IPS DF 6.9 (cell line): ENCODE measurements at regions not wholly inside any gene's neighbourhood (a gene's known extent, or its start where the extent isn't known, plus 50 kb on each side); places are given as distances from the start of the nearest gene placed in this dataset.
"Not testable (repeated sequence)": the region's sequence is repeated elsewhere in the genome, so short reads cannot be mapped to it uniquely, and the experiment has no call there.

ENCODE experiments used
- DNase-seq: peaks from one replicate; pipeline ENCODE4 v3.0.0-alpha.2; 2013; ENCODE audit warnings: low read depth, low spot score
- H3K27ac ChIP-seq: one replicate; pipeline ENCODE4 v1.5.1; 2013; ENCODE audit warnings: low read length, control low read depth
- H3K27me3 ChIP-seq: 2 replicates; pipeline ENCODE4 v1.6.1; 2013; ENCODE audit warnings: mild to moderate bottlenecking, low read length; ENCODE audit not compliant: control insufficient read depth, insufficient read depth
- H3K36me3 ChIP-seq: 2 replicates; pipeline ENCODE4 v1.6.1; 2013; ENCODE audit warnings: low read length; ENCODE audit not compliant: control insufficient read depth, insufficient read depth
- H3K4me1 ChIP-seq: 2 replicates; pipeline ENCODE4 v1.6.1; 2013; ENCODE audit warnings: low read length; ENCODE audit not compliant: control insufficient read depth, insufficient read depth
- H3K4me3 ChIP-seq: 2 replicates; pipeline ENCODE4 v1.5.1; 2013; ENCODE audit warnings: mild to moderate bottlenecking, low read length
- H3K9me3 ChIP-seq: 2 replicates; pipeline ENCODE4 v1.6.1; 2013; ENCODE audit warnings: low read length, inconsistent platforms; ENCODE audit not compliant: control insufficient read depth, insufficient read depth
- WGBS: extraction: QIAGEN DNeasy Blood & Tissue Kit; methylation state at CpG from one replicate; pipeline ENCODE4 v1.1.7; 2013; ENCODE audit warnings: mixed read lengths, missing lambda C conversion rate; ENCODE audit not compliant: insufficient read length, insufficient coverage; 5-methylcytosine and 5-hydroxymethylcytosine counted together

DNA sequence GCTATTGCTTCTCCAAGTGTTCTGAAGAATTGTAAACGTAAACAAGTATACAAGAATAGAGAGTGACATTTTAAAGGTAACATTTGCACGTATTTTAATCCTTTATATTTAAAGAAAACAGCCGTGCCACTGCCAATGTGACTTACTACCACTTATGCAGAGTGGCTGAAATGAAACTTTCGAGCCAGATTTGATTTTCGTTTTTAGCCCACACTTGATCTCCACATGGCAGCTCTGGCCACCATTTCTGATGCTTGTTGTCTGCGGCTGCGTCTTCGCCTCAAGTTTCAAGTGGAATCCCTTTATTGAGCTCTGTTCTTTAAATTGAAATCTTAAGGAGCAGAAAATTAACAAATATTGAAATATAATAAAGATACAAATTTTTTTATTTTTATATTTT lies 70.0 kb downstream of the ELAPOR2 start:
- no peak for DNase-seq
- Histone ChIP-seq H3K27ac (no peak overlapping the region), H3K27me3 (no peaks in the 10 kb centered on the region), H3K4me3 (no peak overlapping the region), H3K4me1 (no peaks in the 10 kb centered on the region), H3K36me3 (no peaks in the 10 kb centered on the region), H3K9me3 (no peaks in the 10 kb centered on the region)
- no CpG with 5 or more reads among the region's 8 CpGs for WGBS

DNA sequence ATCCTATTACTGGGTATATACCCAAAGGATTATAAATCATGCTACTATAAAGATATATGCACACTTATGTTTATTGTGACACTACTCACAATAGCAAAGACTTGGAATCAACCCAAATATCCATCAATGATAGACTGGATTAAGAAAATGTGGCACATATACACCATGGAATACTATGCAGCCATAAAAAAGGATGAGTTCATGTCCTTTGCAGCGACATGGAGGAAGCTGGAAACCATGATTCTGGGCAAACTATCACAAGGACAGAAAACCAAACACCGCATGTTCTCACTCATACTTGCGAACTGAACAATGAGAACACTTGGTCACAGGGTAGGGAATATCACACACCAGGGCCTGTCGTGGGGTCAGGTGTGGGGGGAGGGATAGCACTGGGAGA lies 71.6 kb downstream of the ELAPOR2 start:
- H3K36me3 ChIP-seq, H3K9me3 ChIP-seq, H3K4me1 ChIP-seq, H3K27me3 ChIP-seq, H3K27ac ChIP-seq, DNase-seq, H3K4me3 ChIP-seq: not testable (repeated sequence)
- WGBS, result no CpG with 5 or more reads among the region's 4 CpGs

DNA sequence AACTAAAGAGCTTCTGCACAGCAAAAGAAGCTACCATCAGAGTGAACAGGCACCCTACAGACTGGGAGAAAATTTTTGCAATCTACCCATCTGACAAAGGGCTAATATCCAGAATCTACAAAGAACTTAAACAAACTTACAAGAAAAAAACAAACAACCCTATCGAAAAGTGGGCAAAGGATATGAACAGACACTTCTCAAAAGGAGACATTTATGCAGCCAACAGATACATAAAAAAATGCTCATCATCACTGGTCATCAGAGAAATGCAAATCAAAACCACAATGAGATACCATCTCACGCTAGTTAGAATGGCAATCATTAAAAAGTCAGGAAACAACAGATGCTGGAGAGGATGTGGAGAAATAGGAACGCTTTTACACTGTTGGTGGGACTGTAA lies 72.1 kb downstream of the ELAPOR2 start:
- not testable (repeated sequence) for H3K27me3 ChIP-seq, DNase-seq, H3K4me1 ChIP-seq, H3K4me3 ChIP-seq, H3K9me3 ChIP-seq, H3K36me3 ChIP-seq, H3K27ac ChIP-seq
- WGBS, result no CpG with 5 or more reads among the region's 3 CpGs

DNA sequence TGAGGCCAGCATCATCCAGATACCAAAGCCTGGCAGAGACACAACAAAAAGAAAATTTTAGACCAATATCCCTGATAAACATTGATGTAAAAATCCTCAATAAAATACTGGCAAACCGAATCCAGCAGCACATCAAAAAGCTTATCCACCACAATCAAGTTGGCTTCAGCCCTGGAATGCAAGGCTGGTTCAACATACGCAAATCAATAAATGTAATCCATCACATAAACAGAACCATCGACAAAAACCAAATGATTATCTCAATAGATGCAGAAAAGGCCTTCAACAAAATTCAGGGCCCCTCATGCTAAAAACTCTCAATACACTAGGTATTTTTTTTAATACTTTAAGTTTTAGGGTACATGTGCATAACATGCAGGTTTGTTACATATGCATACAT lies 74.1 kb downstream of the ELAPOR2 start:
- WGBS, result no CpG with 5 or more reads among the region's 3 CpGs
- not testable (repeated sequence) for H3K27me3 ChIP-seq, H3K4me1 ChIP-seq, H3K9me3 ChIP-seq, DNase-seq, H3K36me3 ChIP-seq, H3K4me3 ChIP-seq, H3K27ac ChIP-seq

GRCh38 chr7:86983654-86984053 lies 75.8 kb downstream of the ELAPOR2 start:
- DNase-seq, H3K4me3 ChIP-seq, H3K27ac ChIP-seq, H3K27me3 ChIP-seq, H3K36me3 ChIP-seq, H3K9me3 ChIP-seq, H3K4me1 ChIP-seq: not testable (repeated sequence)
- no CpG with 5 or more reads among the region's 1 CpG for WGBS

- H3K4me3 ChIP-seq, H3K27ac ChIP-seq, H3K4me1 ChIP-seq, DNase-seq, H3K9me3 ChIP-seq, H3K27me3 ChIP-seq, H3K36me3 ChIP-seq: not testable (repeated sequence)
- WGBS, result no CpG with 5 or more reads among the region's 9 CpGs
Observed at GRCh38 chr7:86981937-86982336, 77.5 kb downstream of the ELAPOR2 start.

GRCh38 chr7:86981127-86981526 lies 78.3 kb downstream of the ELAPOR2 start:
- H3K27ac ChIP-seq, result no peak overlapping the region
- DNase-seq, result no peak
- H3K9me3 ChIP-seq, result no peaks in the 10 kb centered on the region
- H3K4me1 ChIP-seq, result no peaks in the 10 kb centered on the region
- no peak overlapping the region for H3K4me3 ChIP-seq
- no peaks in the 10 kb centered on the region for H3K36me3 ChIP-seq
- H3K27me3 ChIP-seq, result no peaks in the 10 kb centered on the region
- no CpG with 5 or more reads among the region's 2 CpGs for WGBS

DNA sequence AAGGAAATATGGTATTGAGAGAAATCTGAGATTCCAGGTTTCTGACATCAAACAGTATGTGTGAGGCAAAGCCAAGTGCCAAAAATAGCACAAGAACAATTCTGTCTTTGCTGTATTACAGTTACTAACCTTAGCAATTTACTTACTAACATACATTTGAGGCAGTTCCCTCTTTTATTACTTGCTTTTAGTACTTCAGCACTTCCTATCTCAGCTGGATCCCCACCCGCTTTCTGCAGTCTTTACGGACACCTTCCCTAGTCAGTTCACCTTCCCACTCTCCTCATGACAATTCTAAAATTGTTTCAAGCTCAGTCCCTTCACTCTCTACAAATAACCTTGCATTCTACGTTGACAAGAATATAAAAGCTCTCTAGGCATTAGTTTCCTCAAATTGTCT lies 79.2 kb downstream of the ELAPOR2 start:
- no CpG with 5 or more reads among the region's 3 CpGs for WGBS
- Histone ChIP-seq H3K4me3 (no peak overlapping the region), H3K27me3 (no peaks in the 10 kb centered on the region), H3K27ac (no peak overlapping the region), H3K36me3 (no peaks in the 10 kb centered on the region), H3K9me3 (no peaks in the 10 kb centered on the region), H3K4me1 (no peaks in the 10 kb centered on the region)
- DNase-seq, result no peak

- H3K27ac ChIP-seq, result no peak overlapping the region
- no CpG with 5 or more reads among the region's 3 CpGs for WGBS
- H3K36me3 ChIP-seq, result no peaks in the 10 kb centered on the region
- no peaks in the 10 kb centered on the region for H3K4me1 ChIP-seq
- no peak overlapping the region for H3K4me3 ChIP-seq
- no peaks in the 10 kb centered on the region for H3K27me3 ChIP-seq
- no peak for DNase-seq
- H3K9me3 ChIP-seq, result no peaks in the 10 kb centered on the region
Observed at GRCh38 chr7:86978808-86979506, 80.5 kb downstream of the ELAPOR2 start.

DNA sequence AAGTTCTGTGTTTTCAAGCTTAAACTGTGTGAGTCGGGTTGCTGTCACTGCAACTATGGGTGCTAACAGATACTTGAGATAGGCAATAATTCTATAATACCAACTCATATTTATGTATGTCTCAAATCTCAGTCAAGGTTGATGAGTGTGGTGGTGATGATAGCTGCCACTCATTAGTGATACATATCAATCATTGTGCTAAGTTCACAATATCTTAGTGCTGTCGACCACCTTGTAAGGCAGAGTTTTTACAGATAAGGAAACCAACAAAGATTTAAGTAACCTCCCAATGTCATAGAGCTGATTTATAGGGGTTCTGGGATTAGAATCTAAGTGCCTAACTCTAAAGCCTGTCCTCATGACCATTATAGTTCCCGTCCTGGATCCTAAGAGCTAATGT lies 82.5 kb downstream of the ELAPOR2 start:
- H3K9me3 ChIP-seq, result no peaks in the 10 kb centered on the region
- H3K27me3 ChIP-seq, result no peaks in the 10 kb centered on the region
- no peaks in the 10 kb centered on the region for H3K36me3 ChIP-seq
- H3K4me1 ChIP-seq, result peaks cover 2% of the 10 kb centered on the region
- H3K27ac ChIP-seq, result no peak overlapping the region
- no CpG with 5 or more reads among the region's 3 CpGs for WGBS
- DNase-seq, result no peak
- no peak overlapping the region for H3K4me3 ChIP-seq

DNA sequence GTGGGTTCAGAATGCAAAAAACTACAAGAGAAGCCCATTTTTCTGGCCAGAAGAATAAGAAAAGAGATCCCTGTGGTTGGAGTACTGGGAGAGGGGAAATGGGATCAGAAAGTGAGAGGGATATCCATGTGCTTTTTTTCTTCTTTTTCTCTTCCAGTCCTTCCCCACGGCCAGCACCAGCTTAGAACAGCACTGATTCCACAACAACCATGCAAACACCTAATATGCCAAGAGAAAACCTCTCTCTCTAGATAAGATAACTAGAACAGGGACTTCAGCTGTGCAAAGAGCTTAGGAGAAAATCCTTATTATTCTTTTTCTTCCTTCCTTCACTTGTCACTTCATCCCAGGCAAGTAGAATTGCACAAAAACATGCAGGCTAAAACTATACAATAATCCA lies 83.5 kb downstream of the ELAPOR2 start:
- Histone ChIP-seq H3K27ac (no peak overlapping the region), H3K36me3 (no peaks in the 10 kb centered on the region), H3K27me3 (no peaks in the 10 kb centered on the region), H3K9me3 (no peaks in the 10 kb centered on the region), H3K4me1 (peaks cover 2% of the 10 kb centered on the region), H3K4me3 (no peak overlapping the region)
- no CpG with 5 or more reads among the region's 1 CpG for WGBS
- no peak for DNase-seq
